ENCODE measurements at regions not wholly inside any gene's neighbourhood (a gene's known extent, or its start where the extent isn't known, plus 50 kb on each side); places are given as distances from the start of the nearest gene placed in this dataset.
A peak's percentile ranks its signal among the peaks of the same experiment; 100 is the strongest.
"Not testable (repeated sequence)": the region's sequence is repeated elsewhere in the genome, so short reads cannot be mapped to it uniquely, and the experiment has no call there.

DNA sequence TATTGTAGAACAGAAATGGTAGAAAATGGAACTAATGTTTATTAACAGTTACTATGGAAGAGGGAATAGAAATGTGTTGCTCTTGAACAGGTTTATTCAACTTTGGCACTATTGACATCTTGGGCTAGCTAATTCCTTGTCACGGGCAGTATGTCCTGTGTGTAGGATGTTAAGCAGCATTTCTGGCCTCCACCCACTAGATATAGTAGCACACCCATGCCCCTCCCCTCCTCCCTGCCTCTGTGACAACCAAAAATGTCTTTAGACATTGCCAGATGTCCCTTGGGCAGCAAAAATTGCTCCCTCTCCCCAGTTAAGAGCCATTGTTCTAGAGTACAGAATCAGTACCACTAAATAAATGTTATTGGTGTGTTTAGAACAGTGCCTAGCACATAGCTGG, 91.4 kb upstream of the TPTE start:
- TF ChIP-seq POLR2A (IDR thresholded peaks at IDR 0.05): no peak
- TF ChIP-seq, protein P1, sequence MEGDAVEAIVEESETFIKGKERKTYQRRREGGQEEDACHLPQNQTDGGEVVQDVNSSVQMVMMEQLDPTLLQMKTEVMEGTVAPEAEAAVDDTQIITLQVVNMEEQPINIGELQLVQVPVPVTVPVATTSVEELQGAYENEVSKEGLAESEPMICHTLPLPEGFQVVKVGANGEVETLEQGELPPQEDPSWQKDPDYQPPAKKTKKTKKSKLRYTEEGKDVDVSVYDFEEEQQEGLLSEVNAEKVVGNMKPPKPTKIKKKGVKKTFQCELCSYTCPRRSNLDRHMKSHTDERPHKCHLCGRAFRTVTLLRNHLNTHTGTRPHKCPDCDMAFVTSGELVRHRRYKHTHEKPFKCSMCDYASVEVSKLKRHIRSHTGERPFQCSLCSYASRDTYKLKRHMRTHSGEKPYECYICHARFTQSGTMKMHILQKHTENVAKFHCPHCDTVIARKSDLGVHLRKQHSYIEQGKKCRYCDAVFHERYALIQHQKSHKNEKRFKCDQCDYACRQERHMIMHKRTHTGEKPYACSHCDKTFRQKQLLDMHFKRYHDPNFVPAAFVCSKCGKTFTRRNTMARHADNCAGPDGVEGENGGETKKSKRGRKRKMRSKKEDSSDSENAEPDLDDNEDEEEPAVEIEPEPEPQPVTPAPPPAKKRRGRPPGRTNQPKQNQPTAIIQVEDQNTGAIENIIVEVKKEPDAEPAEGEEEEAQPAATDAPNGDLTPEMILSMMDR (IDR thresholded peaks at IDR 0.05): no peak
- 56 to 63% (median 62%) methylated on average over 1 of the region's 1 CpG for whole genome bisulfite sequencing, 4 donors
- Histone ChIP-seq H3K27ac (no peak overlapping the region), H3K4me1 (replicated peaks in 1 of 2) (no peaks in the 10 kb centered on the region), H3K27me3 (peaks cover 3% of the 10 kb centered on the region), H3K36me3 (replicated peaks in 1 of 2) (no peaks in the 10 kb centered on the region), H3K4me3 (no peak overlapping the region), H3K9me3 (replicated peaks in 1 of 3) (no peaks in the 10 kb centered on the region)
- DNase-seq: no peak
- intact Hi-C loops (cut with DNase I): no loop called here

DNA sequence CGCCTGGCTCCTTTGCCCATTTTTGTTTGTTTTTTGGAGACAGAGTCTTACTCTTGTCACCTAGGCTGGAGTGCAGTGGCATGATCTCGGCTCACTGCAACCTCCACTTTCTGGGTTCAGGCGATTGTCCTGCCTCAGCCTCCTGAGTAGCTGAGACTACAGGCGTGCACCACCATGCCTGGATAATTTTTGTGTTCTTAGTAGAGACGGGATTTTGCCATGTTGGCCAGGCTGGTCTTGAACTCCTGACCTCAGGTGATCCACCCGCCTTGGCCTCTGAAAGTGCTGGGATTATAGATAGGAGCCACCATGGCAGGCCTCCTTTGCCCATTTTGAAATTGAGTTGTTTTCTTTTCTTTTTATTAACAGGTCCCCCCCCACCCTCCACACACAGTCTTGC, 89.4 kb upstream of the TPTE start:
- 49 to 55% (median 54%) methylated on average over 6 of the region's 6 CpGs for WGBS, 4 donors
- H3K27me3 ChIP-seq; intact Hi-C loops (cut with DNase I); H3K4me3 ChIP-seq; H3K27ac ChIP-seq; H3K9me3 ChIP-seq (replicated peaks in 1 of 3); H3K4me1 ChIP-seq (replicated peaks in 1 of 2); H3K36me3 ChIP-seq (replicated peaks in 1 of 2): not testable (repeated sequence)
- peak in 1 of 7 donors; percentile 65 for DNase-seq

DNA sequence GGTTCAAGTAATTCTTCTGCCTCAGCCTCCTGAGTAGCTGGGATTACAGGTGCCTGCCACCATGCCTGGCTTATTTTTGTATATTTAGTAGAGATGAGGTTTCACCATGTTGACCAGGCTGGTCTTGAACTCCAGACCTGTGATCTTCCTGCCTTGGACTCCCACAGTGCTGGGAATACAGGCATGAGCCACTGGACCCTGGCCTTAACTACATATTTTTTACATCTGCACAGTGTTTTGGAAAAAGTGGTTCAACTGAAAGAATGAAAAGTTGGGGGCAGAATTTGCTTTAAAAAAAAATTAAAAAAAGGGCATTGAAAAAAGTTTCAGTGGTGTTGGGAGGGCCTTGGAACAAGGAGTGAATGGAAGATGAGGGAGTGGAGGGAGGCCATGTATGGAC, 88.9 kb upstream of the TPTE start:
- H3K4me3 ChIP-seq; intact Hi-C loops (cut with DNase I); DNase-seq; H3K9me3 ChIP-seq (replicated peaks in 1 of 3); H3K27me3 ChIP-seq; H3K36me3 ChIP-seq (replicated peaks in 1 of 2); H3K27ac ChIP-seq; H3K4me1 ChIP-seq (replicated peaks in 1 of 2): not testable (repeated sequence)

DNA sequence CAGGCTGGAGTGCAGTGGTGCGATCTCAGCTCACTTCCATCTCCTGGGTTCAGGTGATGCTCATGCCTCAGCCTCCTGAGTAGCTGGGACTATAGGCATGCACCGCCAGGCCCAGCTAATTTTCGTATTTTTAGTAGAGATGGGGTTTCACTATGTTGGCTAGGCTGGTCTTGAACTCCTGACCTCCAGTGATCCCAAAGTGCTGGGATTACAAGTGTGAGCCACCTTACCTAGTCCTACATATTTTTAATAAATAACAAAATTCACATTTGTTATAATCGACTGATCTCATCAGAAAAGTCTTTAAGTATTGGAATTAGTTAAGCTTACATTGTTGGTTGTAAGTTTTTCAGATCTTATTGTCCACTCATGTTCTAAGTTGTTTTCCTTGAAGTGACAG, 83.4 kb upstream of the TPTE start:
- H3K27ac ChIP-seq; H3K27me3 ChIP-seq; H3K36me3 ChIP-seq (replicated peaks in 1 of 2); H3K4me1 ChIP-seq (replicated peaks in 1 of 2); DNase-seq; H3K4me3 ChIP-seq; intact Hi-C loops (cut with DNase I): not testable (repeated sequence)
- H3K9me3 ChIP-seq (replicated peaks in 1 of 3): peaks cover 4 to 16% (median 9%) of the 10 kb centered on the region in 3 donors
- 48 to 55% (median 51%) methylated on average over 4 of the region's 4 CpGs for WGBS, 4 donors

DNA sequence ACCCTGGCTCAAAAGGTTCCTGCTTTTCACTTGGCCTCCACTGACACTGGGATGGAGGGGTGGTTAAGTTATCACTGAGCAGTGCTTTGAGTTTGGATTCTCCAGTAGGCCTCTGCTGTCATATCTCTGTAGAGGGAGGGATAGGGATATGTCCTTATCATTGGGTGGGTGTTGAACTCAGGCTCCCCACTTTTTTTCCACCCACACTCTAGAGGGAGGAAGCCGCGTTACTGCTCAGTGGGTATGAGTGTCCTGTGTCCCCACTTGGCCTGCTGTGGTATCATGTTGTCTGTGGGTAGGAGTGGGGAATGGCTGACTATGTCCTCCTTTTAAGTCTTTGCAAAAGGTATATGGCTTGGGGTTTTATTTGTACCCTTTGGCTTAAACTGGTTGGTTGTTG, 80.7 kb upstream of the TPTE start:
- peaks cover 4 to 19% (median 16%) of the 10 kb centered on the region in 3 donors for H3K9me3 ChIP-seq (replicated peaks in 1 of 3)
- DNase-seq; H3K27me3 ChIP-seq; H3K4me1 ChIP-seq (replicated peaks in 1 of 2); H3K36me3 ChIP-seq (replicated peaks in 1 of 2); H3K4me3 ChIP-seq; intact Hi-C loops (cut with DNase I); H3K27ac ChIP-seq: not testable (repeated sequence)
- 76 to 91% (median 80%) methylated on average over 2 of the region's 2 CpGs for WGBS, 4 donors

DNA sequence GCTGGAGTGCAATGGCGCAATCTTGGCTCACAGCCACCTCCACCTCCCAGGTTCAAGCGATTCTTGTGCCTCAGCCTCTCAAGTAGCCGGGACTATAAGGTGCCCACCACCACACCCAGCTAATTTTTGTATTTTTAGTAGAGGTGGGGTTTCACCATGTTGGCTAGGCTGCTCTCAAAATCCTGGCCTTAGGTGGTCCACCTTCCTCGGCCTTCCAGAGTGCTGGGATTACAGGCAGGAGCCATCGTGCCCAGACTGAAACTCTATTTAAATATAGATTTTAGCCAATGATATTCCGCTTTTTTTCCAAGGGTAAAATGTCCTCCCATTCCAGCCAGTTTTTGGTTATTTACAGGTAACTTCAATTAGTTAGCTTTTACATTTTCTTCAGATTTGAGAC, 79.4 kb upstream of the TPTE start:
- 58 to 64% (median 61%) methylated on average over 6 of the region's 6 CpGs for WGBS, 4 donors
- H3K36me3 ChIP-seq (replicated peaks in 1 of 2); H3K4me3 ChIP-seq; intact Hi-C loops (cut with DNase I); H3K27me3 ChIP-seq; H3K4me1 ChIP-seq (replicated peaks in 1 of 2); DNase-seq; H3K27ac ChIP-seq: not testable (repeated sequence)
- H3K9me3 ChIP-seq (replicated peaks in 1 of 3): peaks cover 4 to 16% (median 12%) of the 10 kb centered on the region in 3 donors

DNA sequence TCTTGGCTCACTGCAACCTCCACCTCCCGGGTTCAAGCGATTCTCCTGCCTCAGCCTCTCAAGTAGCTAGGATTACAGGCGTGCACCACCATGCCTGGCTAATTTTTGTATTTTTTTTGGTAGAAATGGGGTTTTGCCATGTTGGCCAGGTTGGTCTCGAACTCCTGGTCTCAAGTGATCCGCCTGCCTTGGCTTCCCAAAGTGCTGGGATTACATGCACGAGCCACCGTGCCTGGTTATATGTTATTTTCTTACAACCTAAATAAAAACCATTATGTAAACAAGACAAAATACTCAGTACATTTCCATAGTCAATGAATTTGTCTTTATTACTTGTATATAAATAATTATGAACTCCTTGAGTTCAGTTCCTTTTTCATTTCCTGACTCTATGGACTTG, 75.7 kb upstream of the TPTE start:
- H3K27ac ChIP-seq; H3K4me3 ChIP-seq; intact Hi-C loops (cut with DNase I); H3K4me1 ChIP-seq (replicated peaks in 1 of 2); H3K27me3 ChIP-seq; DNase-seq; H3K36me3 ChIP-seq (replicated peaks in 1 of 2): not testable (repeated sequence)
- H3K9me3 ChIP-seq (replicated peaks in 1 of 3): peaks cover 0 to 18% (median 7%) of the 10 kb centered on the region in 3 donors
- 49 to 61% (median 51%) methylated on average over 7 of the region's 7 CpGs for WGBS, 4 donors

DNA sequence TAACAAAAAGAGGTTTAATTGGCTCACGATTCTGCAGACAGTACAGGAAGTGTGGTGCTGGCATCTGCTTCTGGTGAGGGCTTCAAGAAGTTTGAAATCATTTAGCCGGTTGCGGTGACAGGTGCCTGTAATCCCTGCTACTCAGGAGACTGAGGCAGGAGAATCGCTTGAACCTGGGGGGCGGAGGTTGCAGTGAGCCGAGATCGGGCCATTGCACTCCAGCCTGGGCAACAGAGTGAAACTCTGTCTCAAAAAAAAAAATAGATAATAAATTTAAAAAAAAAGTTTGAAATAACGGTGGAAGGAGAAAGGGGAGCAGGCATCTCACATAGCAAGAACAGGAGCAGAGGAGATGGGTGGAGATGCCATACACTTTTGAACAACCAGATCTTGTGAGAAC, 71.9 kb upstream of the TPTE start:
- H3K27me3 ChIP-seq; H3K4me1 ChIP-seq (replicated peaks in 1 of 2); intact Hi-C loops (cut with DNase I); H3K27ac ChIP-seq; H3K4me3 ChIP-seq; H3K36me3 ChIP-seq (replicated peaks in 1 of 2); DNase-seq: not testable (repeated sequence)
- H3K9me3 ChIP-seq (replicated peaks in 1 of 3): peaks cover 0 to 15% (median 7%) of the 10 kb centered on the region in 3 donors
- 60 to 72% (median 66%) methylated on average over 8 of the region's 8 CpGs for WGBS, 4 donors

DNA sequence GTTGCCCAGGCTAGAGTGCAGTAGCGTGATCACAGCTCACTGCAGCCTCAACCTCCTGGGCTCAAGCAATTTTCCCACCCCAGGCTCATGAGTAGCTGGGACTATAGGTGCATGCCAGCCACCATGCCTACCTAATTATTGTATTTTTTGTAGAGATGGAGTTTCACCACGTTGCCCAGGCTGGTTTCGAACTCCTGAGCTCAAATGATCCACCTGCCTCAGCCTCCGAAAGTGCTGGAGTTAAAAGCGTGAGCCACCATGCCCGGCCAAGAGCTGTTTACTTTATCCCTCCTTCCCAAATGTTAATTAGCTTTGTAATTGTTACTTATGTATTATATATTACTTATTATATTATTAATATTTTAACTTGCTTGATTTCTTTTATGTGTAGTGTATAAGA, 70.1 kb upstream of the TPTE start:
- H3K27ac ChIP-seq; DNase-seq; H3K4me1 ChIP-seq (replicated peaks in 1 of 2); H3K27me3 ChIP-seq; H3K4me3 ChIP-seq; intact Hi-C loops (cut with DNase I); H3K36me3 ChIP-seq (replicated peaks in 1 of 2): not testable (repeated sequence)
- WGBS, 4 donors: 52 to 68% (median 63%) methylated on average over 5 to 6 of the region's 6 CpGs
- peaks cover 0 to 15% (median 7%) of the 10 kb centered on the region in 3 donors for H3K9me3 ChIP-seq (replicated peaks in 1 of 3)

DNA sequence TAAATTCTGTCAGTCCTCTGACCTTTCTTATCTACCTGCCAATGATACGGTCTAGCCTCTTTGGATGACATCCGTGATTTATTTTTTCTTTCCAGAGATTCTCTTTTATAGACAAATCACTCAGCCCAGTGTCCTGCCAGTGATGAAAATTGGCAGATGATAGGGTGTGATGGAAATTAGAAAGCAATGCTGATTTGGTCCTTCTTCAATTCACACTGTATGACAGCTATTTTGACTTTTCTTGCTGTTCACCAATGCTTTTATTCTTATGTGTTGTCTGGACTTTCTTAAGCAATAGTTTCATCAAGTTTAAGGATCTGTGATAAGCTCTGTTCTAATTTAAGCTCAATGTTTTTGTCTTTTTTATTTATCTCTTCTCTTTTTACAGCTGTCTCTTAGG, 63.6 kb upstream of the TPTE start:
- WGBS, 4 donors: 27 to 40% (median 36%) methylated on average over 2 of the region's 2 CpGs

DNA sequence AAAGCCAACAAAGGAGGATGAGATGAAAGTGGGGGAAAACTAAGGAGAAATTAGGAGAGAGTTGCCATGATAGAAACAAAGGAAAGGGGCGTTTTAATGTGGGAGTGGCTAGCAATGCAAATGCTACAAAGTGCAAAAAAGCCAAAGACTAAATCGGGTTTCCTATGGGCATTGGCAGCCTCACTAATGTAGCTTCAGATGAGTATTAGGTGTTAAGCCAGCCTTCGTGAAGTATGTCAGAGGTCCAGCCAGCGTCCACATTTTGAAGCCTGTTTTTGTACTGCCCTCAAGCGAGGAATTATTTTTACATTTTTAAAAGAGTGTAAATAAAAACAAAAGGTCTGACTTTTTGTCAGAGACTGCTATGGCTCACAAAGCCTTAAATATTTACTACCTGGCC, 60.4 kb upstream of the TPTE start:
- H3K27ac ChIP-seq; H3K4me3 ChIP-seq; H3K27me3 ChIP-seq; H3K36me3 ChIP-seq (replicated peaks in 1 of 2); H3K9me3 ChIP-seq (replicated peaks in 1 of 3); intact Hi-C loops (cut with DNase I); H3K4me1 ChIP-seq (replicated peaks in 1 of 2); DNase-seq: not testable (repeated sequence)
- WGBS, 4 donors: 52 to 56% (median 53%) methylated on average over 5 of the region's 5 CpGs

More for the DNA sequence above, 63.6 kb upstream of the TPTE start:
- DNase-seq; H3K27ac ChIP-seq; H3K36me3 ChIP-seq (replicated peaks in 1 of 2); H3K9me3 ChIP-seq (replicated peaks in 1 of 3); H3K27me3 ChIP-seq; intact Hi-C loops (cut with DNase I); H3K4me1 ChIP-seq (replicated peaks in 1 of 2); H3K4me3 ChIP-seq: not testable (repeated sequence)

Measured in adrenal gland (tissue), 9 donors.